Fibroblast of skin of right biceps (primary cell): ENCODE measurements at regions not wholly inside any gene's neighbourhood (a gene's known extent, or its start where the extent isn't known, plus 50 kb on each side); places are given as distances from the start of the nearest gene placed in this dataset.
"Not testable (repeated sequence)": the region's sequence is repeated elsewhere in the genome, so short reads cannot be mapped to it uniquely, and the experiment has no call there.

Source experiments
- DNase-seq: peaks from one replicate; pipeline ENCODE4 v3.0.0-alpha.2; 2013

- DNase-seq, result no peak
Observed at GRCh38 chr9:111276431-111277128, 53.4 kb downstream of the OR2K2 start.

GRCh38 chr9:111274737-111275136 is 55.3 kb downstream of the OR2K2 start:
- DNase-seq, result no peak

- DNase-seq, result no peak
Observed at GRCh38 chr9:111272581-111272980, 57.4 kb downstream of the OR2K2 start.

GRCh38 chr9:111271481-111272080 is 58.4 kb downstream of the OR2K2 start:
- peak; percentile 61 for DNase-seq

- DNase-seq, result no peak
Observed at GRCh38 chr9:111271047-111271446, 59.0 kb downstream of the OR2K2 start.

- DNase-seq, result not testable (repeated sequence)
Observed at GRCh38 chr9:111266024-111266423, 64.0 kb downstream of the OR2K2 start.

- no peak for DNase-seq
Observed at GRCh38 chr9:111263116-111263515, 66.9 kb downstream of the OR2K2 start.

GRCh38 chr9:111258875-111259271 is 71.2 kb downstream of the OR2K2 start:
- no peak for DNase-seq

GRCh38 chr9:111258209-111258874 is 71.7 kb downstream of the OR2K2 start:
- no peak for DNase-seq

GRCh38 chr9:111253742-111254437 is 76.1 kb downstream of the OR2K2 start:
- DNase-seq, result no peak

- DNase-seq, result no peak
Observed at GRCh38 chr9:111250875-111251842, 78.9 kb downstream of the OR2K2 start.

GRCh38 chr9:111237447-111237846 is 92.6 kb downstream of the OR2K2 start:
- DNase-seq, result no peak

GRCh38 chr9:111236332-111236731 is 93.7 kb downstream of the OR2K2 start:
- DNase-seq, result no peak

- DNase-seq, result no peak
Observed at GRCh38 chr9:111233963-111234362, 96.1 kb downstream of the OR2K2 start.

- DNase-seq, result peak; percentile 13
Observed at GRCh38 chr9:111232997-111233790, 96.8 kb downstream of the OR2K2 start.

- DNase-seq, result no peak
Observed at GRCh38 chr9:111231801-111232580, 98.0 kb downstream of the OR2K2 start.

GRCh38 chr9:111222757-111223156 is 107.3 kb downstream of the OR2K2 start:
- no peak for DNase-seq

- no peak for DNase-seq
Observed at GRCh38 chr9:111212874-111213273, 117.2 kb downstream of the OR2K2 start.

GRCh38 chr9:111198936-111199335 is 131.1 kb downstream of the OR2K2 start:
- DNase-seq, result peak; percentile 45

GRCh38 chr9:111197256-111197655 is 132.8 kb downstream of the OR2K2 start:
- DNase-seq, result peak; percentile 7

GRCh38 chr9:111195766-111196165 is 134.3 kb downstream of the OR2K2 start:
- DNase-seq, result peak; percentile 11
